NCI-H187 treated with DMSO at 0.1 percent for 48 hours (cell line): ENCODE measurements at regions not wholly inside any gene's neighbourhood (a gene's known extent, or its start where the extent isn't known, plus 50 kb on each side); places are given as distances from the start of the nearest gene placed in this dataset.
"Not testable (repeated sequence)": the region's sequence is repeated elsewhere in the genome, so short reads cannot be mapped to it uniquely, and the experiment has no call there.

Experiments
- DNase-seq: peaks from one replicate; lab custom pipeline; 2025; lab: John Stamatoyannopoulos, UW

- DNase-seq = no peak
These were observed 50.7 kb upstream of the C12orf71 start for GRCh38 chr12:27133022-27133590.

GRCh38 chr12:27140478-27140969 lies 58.1 kb upstream of the C12orf71 start:
- DNase-seq = no peak

GRCh38 chr12:27142101-27142721 lies 59.8 kb upstream of the C12orf71 start:
- peak; percentile 15 for DNase-seq

DNA sequence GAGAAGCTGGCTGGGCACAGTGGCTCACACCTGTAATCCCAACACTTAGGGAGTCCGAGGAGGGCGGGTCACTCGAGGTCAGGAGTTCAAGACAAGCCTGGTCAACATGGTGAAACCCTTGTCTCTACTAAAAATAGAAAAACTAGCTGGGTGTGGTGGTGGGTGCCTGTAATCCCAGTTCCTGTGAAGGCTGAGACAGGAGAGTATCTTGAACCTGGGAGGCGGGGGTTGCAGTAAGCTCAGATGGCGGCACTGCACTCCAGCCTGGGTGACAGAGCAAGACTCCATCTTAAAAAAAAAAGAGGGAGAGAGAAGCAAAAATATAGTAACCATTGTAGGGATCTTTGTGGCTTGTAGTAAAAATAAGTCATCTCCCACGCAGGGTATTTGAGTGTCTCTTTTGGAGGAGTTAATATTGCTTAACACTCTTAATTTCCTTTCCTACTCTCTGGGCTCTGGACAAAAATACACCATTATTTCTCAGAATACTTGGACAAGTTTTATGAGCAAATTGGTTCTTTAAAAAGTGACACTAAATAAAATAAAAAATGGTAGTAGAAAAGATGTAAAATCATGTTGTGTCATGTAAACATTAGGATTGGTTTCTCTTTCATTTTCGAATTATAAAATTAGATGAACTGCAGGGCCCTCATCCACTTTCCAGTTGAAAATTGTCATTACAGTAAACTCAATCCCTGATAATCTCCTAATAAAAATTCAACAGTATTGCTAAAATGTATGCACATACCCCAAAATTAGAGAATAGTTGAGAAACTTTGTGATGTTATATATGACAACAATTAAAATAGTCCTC lies 61.1 kb upstream of the C12orf71 start:
- DNase-seq = no peak

GRCh38 chr12:27145725-27146124 lies 63.3 kb upstream of the C12orf71 start:
- DNase-seq = not testable (repeated sequence)

DNA sequence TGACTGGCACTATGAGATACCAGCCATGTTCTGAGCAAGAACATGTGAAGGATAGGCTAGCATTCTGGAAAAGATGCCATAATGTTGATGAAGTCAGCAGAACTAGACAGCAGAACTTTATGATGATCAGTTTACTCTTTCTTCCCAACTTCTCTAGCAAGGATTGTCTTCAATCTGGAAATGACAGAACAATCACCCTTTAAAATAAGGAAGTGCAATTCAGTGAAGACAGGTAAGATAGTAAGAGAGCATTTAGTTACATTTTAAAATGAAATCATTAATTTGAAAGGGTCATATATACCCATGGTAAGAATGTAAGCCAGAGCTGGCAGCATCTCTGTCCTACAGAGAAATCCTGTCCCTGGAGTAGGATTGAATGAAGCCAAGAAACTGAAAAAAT lies 66.0 kb upstream of the C12orf71 start:
- no peak for DNase-seq

- DNase-seq = no peak
These were observed 66.4 kb upstream of the C12orf71 start for GRCh38 chr12:27148791-27149190.

GRCh38 chr12:27151479-27151878 lies 69.1 kb upstream of the C12orf71 start:
- no peak for DNase-seq

- no peak for DNase-seq
These were observed 75.9 kb upstream of the C12orf71 start for GRCh38 chr12:27158297-27158696.

GRCh38 chr12:27161458-27162228 lies 79.3 kb upstream of the C12orf71 start:
- no peak for DNase-seq

DNA sequence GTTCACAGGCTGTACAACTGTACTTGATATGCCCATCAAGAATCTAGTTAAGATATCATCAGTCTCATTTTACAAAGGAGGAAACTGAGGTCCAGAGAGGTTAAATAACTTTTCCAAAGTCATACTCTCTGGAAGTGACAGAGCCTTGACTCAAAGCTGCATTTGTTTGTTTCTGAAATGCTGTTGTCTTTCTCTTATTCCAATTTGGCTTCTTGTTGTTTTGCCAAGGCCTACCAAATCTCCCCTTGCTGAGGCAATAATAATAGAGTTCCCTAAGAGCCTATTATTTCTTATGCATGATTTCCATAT lies 79.8 kb upstream of the C12orf71 start:
- DNase-seq = no peak

DNA sequence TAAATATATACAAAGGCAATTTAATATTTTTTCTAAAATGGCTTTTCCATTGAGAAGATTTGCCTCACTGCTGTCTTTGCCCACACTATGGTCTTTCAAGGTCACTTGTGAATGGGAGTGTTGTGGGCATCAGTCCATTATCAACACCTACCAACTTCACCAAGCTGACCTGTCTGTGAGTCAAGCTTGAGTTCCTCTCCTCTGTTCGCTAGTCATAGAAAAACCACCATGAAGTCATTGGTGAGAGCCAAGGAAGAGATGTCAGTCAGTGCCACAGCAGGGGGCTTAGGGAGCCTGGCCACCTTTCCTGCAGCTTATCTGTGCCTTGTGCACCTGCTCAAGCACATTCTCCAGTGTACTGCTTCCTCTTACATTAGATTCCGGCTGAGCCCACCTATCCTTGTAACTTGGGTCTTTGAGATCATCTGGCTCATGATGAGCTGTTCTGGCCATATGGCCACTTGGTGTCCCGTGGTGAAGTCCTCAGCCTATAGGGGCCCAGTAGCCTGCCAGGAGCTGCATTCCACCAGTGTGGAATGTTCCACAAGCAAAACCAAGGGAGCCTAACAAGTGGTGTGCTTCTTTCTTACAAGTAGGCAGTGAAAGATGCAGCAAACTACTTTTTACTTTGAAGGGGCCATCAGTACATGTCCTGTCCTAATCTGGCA lies 80.8 kb upstream of the C12orf71 start:
- no peak for DNase-seq

GRCh38 chr12:27163894-27164293 lies 80.2 kb upstream of the STK38L start:
- no peak for DNase-seq

- DNase-seq = no peak
These were observed 79.6 kb upstream of the STK38L start for GRCh38 chr12:27164330-27165040.

DNA sequence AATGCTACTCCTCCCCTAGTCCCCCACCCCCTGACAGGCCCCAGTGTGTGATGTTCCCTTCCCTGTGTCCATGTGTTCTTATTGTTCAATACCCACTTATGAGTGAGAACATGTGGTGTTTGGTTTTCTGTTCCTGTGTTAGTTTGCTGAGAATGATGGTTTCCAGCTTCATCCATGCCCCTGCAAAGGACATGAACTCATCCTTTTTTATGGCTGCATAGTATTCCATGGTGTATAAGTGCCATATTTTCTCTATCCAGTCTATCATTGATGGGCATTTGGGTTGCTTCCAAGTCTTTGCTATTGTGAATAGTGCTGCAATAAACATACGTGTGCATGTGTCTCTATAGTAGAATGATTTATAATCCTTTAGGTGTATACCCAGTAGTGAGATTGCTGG lies 78.1 kb upstream of the STK38L start:
- not testable (repeated sequence) for DNase-seq

- not testable (repeated sequence) for DNase-seq
These were observed 72.6 kb upstream of the STK38L start for GRCh38 chr12:27171494-27171893.

DNA sequence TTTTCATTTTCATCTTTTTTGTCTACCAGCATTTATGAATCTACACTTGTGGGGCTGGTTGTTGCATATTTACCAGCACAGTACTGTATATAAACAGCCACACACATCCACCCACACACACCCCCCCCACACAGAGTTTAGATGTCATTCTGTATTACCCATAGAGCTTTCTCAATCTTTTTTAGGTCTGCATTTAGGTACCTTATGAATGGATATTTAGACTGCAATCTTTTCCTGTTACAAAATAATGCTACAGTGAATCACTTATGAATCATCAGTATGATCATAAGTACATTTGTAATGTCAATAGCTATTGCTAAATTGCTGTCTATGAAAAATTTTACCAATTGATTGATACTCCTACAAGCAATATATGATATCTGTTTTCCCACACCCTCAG lies 67.3 kb upstream of the STK38L start:
- no peak for DNase-seq

GRCh38 chr12:27177706-27178105 lies 66.4 kb upstream of the STK38L start:
- no peak for DNase-seq

GRCh38 chr12:27178255-27178654 lies 65.8 kb upstream of the STK38L start:
- DNase-seq = no peak

DNA sequence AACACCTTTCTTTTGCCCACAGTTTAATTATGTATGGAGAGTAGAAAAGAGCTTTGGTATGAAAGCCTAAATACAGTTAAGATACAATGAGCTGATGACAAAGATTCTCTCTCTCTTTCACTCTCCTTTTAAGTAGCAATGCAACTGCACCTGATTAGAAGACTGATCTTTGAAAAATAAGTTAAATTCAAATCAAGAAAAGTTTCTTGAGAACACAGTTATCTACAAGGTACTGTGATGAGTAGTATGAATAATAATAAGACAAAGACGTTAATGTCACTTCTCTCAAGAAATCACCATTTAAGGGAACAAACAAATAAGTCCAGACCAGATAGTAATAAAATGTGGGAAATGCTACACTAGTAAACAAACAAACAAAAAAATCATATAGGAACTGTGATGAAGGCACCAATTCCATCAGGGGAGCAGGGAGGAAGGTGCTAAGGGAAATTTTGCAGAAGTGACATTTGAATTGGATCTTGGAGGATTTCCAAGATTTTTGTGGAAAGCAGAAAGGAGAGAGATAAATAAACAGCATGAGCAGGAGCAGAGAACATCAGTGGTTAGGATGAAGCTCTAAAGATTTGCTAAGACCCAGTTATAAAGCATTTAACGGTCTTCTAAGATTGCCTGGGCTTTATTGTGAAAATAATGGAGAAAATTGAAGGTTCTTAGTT lies 65.2 kb upstream of the STK38L start:
- no peak for DNase-seq
